ENCODE measurements at regions not wholly inside any gene's neighbourhood (a gene's known extent, or its start where the extent isn't known, plus 50 kb on each side); places are given as distances from the start of the nearest gene placed in this dataset.
"Not testable (repeated sequence)": the region's sequence is repeated elsewhere in the genome, so short reads cannot be mapped to it uniquely, and the experiment has no call there.

GRCh38 chr2:192390401-192390800 lies 195.7 kb upstream of the TMEFF2 start (continued):
- no peak for TF ChIP-seq ZNF513 (tag by site-specific recombination; IDR thresholded peaks at IDR 0.05)
- no peak for TF ChIP-seq SP7 (tag by site-specific recombination; IDR thresholded peaks at IDR 0.05)
- no peak for TF ChIP-seq ZNF138 (tag by site-specific recombination; IDR thresholded peaks at IDR 0.05; ENCODE audit: borderline replicate concordance)
- no peak for TF ChIP-seq ATF2 (tag by site-specific recombination; IDR thresholded peaks at IDR 0.05; ENCODE audit: low read depth)
- TF ChIP-seq ZNF169 (tag by site-specific recombination; IDR thresholded peaks at IDR 0.05) = no peak
- no peak for TF ChIP-seq ZFP37 (tag by site-specific recombination; IDR thresholded peaks at IDR 0.05)
- no peak for TF ChIP-seq ZNF23 (tag by site-specific recombination; IDR thresholded peaks at IDR 0.05; ENCODE audit: borderline replicate concordance)
- TF ChIP-seq ZNF677 (tag by site-specific recombination; IDR thresholded peaks at IDR 0.05) = no peak

GRCh38 chr2:192384191-192384590 lies 189.5 kb upstream of the TMEFF2 start:
- 0 out of 2 replicates have a peak, but pooled peaks have one; percentile 30 for TF ChIP-seq ZNF146 (tag by site-specific recombination; IDR thresholded peaks at IDR 0.05)

GRCh38 chr2:192381082-192381481 lies 186.3 kb upstream of the TMEFF2 start:
- Histone ChIP-seq H3K4me3 (ENCODE audit: low read depth, low read length) (no peak overlapping the region), H3K4me1 (ENCODE audit: control insufficient read depth, insufficient read depth, low read length) (no peaks in the 10 kb centered on the region), H3K9me3 (ENCODE audit: control insufficient read depth, insufficient read depth, low read depth, low read length) (no peaks in the 10 kb centered on the region), H3K36me3 (ENCODE audit: control insufficient read depth in 2 of 2, insufficient read depth in 1 of 2, low read length in 2 of 2) (no peaks in the 10 kb centered on the region), H3K27ac (ENCODE audit: extremely low read depth, low read depth, low read length) (no peak overlapping the region)
- TF ChIP-seq ZNF624 (tag by site-specific recombination; IDR thresholded peaks at IDR 0.05) (no peak), ZSCAN16 (tag by site-specific recombination; IDR thresholded peaks at IDR 0.05) (no peak), ZNF26 (tag by site-specific recombination; IDR thresholded peaks at IDR 0.05) (no peak), ZNF645 (tag by site-specific recombination; IDR thresholded peaks at IDR 0.05) (no peak), ZNF366 (tag by site-specific recombination; conservative IDR thresholded peaks at IDR 0.05) (no peak), ZNF140 (tag by site-specific recombination; IDR thresholded peaks at IDR 0.05) (no peak), ZNF211 (tag by site-specific recombination; IDR thresholded peaks at IDR 0.05; ENCODE audit: low read depth) (no peak), ZNF837 (tag by site-specific recombination; IDR thresholded peaks at IDR 0.05) (no peak), IKZF3 (tag by site-specific recombination; IDR thresholded peaks at IDR 0.05) (no peak), SP3 (tag by site-specific recombination; IDR thresholded peaks at IDR 0.05) (no peak), ZNF549 (tag by site-specific recombination; IDR thresholded peaks at IDR 0.05) (no peak), ZNF449 (tag by site-specific recombination; IDR thresholded peaks at IDR 0.05) (no peak)
- POLR2A ChIA-PET = no interaction called here
- CTCF ChIA-PET = interaction anchor here (0.6 kb wide), 1 partner anchor 315 kb away, joined by 4 read pairs; no protein-coding TSS in a partner anchor

More at GRCh38 chr2:192384191-192384590, 189.5 kb upstream of the TMEFF2 start:
- POLR2A ChIA-PET; H3K36me3 ChIP-seq (ENCODE audit: control insufficient read depth in 2 of 2, insufficient read depth in 1 of 2, low read length in 2 of 2); H3K27ac ChIP-seq (ENCODE audit: extremely low read depth, low read depth, low read length); H3K4me3 ChIP-seq (ENCODE audit: low read depth, low read length); H3K9me3 ChIP-seq (ENCODE audit: control insufficient read depth, insufficient read depth, low read depth, low read length); H3K4me1 ChIP-seq (ENCODE audit: control insufficient read depth, insufficient read depth, low read length); CTCF ChIA-PET: not testable (repeated sequence)
